Neural progenitor cell (in vitro differentiated cells): ENCODE measurements at regions not wholly inside any gene's neighbourhood (a gene's known extent, or its start where the extent isn't known, plus 50 kb on each side); places are given as distances from the start of the nearest gene placed in this dataset.

ENCODE experiments used
- DNase-seq: peaks from one replicate; pipeline ENCODE4 v3.0.0-alpha.2; 2016; ENCODE audit warnings: low spot score
- H2AFZ ChIP-seq: fragments of 200-600 bp; sonication (generic); replicated peaks from 2 replicates; pipeline ENCODE4 v1.6.1; 2016; ENCODE audit warnings: antibody characterized with exemption
- H3F3A ChIP-seq: fragments of 200-600 bp; sonication (generic); 2 replicates; pipeline ENCODE4 v1.6.1; 2016; ENCODE audit warnings: antibody characterized with exemption, low read depth
- H3K27ac ChIP-seq: fragments of 200-600 bp; sonication (generic); 2 replicates; pipeline ENCODE4 v1.5.1; 2016; ENCODE audit warnings: mild to moderate bottlenecking
- H3K27me3 ChIP-seq: fragments of 200-600 bp; sonication (generic); 2 replicates; pipeline ENCODE4 v1.6.1; 2016; ENCODE audit warnings: mild to moderate bottlenecking, moderate library complexity
- H3K36me3 ChIP-seq: fragments of 200-600 bp; sonication (generic); 2 replicates; pipeline ENCODE4 v1.5.1; 2016
- H3K4me1 ChIP-seq: fragments of 200-600 bp; sonication (generic); 2 replicates; pipeline ENCODE4 v1.6.1; 2016; ENCODE audit warnings: mixed run types
- H3K4me2 ChIP-seq: fragments of 200-600 bp; sonication (generic); 2 replicates; pipeline ENCODE4 v1.6.1; 2016
- H3K4me3 ChIP-seq: fragments of 200-600 bp; sonication (generic); 2 replicates; pipeline ENCODE4 v1.5.1; 2016
- H3K79me2 ChIP-seq: fragments of 200-600 bp; sonication (generic); 2 replicates; pipeline ENCODE4 v1.6.1; 2016; ENCODE audit warnings: low read depth
- H3K9ac ChIP-seq: fragments of 200-600 bp; sonication (generic); 2 replicates; pipeline ENCODE4 v1.6.1; 2016
- H3K9me3 ChIP-seq: fragments of 200-600 bp; sonication (generic); 2 replicates; pipeline ENCODE4 v1.5.1; 2016; ENCODE audit warnings: low read depth
- H4K20me1 ChIP-seq: fragments of 200-600 bp; sonication (generic); 2 replicates; pipeline ENCODE4 v1.6.1; 2016; ENCODE audit warnings: low read depth
- H3K27ac Mint-ChIP-seq: 3 replicates; pipeline ENCODE4 v1.8.0; 2021; ENCODE audit warnings: mixed read lengths
- H3K27me3 Mint-ChIP-seq: 2 replicates; pipeline ENCODE4 v1.8.0; 2022; ENCODE audit warnings: low read depth, mild to moderate bottlenecking, inconsistent platforms, moderate library complexity, mixed read lengths; ENCODE audit not compliant: insufficient read depth
- H3K36me3 Mint-ChIP-seq: 3 replicates; pipeline ENCODE4 v1.8.0; 2021; ENCODE audit warnings: mixed read lengths
- H3K4me1 Mint-ChIP-seq: 3 replicates; pipeline ENCODE4 v1.8.0; 2021; ENCODE audit warnings: mixed read lengths
- H3K4me3 Mint-ChIP-seq: 3 replicates; pipeline ENCODE4 v1.8.0; 2021; ENCODE audit warnings: mild to moderate bottlenecking, moderate library complexity, mixed read lengths
- H3K9me3 Mint-ChIP-seq: 3 replicates; pipeline ENCODE4 v1.8.0; 2020; ENCODE audit warnings: mixed read lengths
- EZH2 ChIP-seq: fragments of 200-600 bp; sonication (generic); IDR thresholded peaks from 2 replicates; pipeline ENCODE4 v1.6.1; 2017; ENCODE audit warnings: antibody characterized with exemption, mild to moderate bottlenecking, moderate library complexity
- EZH2phosphoT487 ChIP-seq: fragments of 200-600 bp; sonication (generic); IDR thresholded peaks from 2 replicates; pipeline ENCODE4 v1.6.1; 2017; ENCODE audit warnings: antibody characterized with exemption
- TF ChIP-seq, protein P1 (sequence below): fragments of 200-600 bp; sonication (generic); IDR thresholded peaks from 2 replicates; pipeline ENCODE4 v1.5.1; 2017; ENCODE audit warnings: antibody characterized with exemption, mild to moderate bottlenecking

GRCh38 chr4:91894006-91894405, 409.8 kb upstream of the GRID2 start:
- H3K9me3 Mint-ChIP-seq: no peaks in the 10 kb centered on the region
- no peaks in the 10 kb centered on the region for H3K27me3 Mint-ChIP-seq
- no peak overlapping the region for H2AFZ ChIP-seq
- no peaks in the 10 kb centered on the region for H3K79me2 ChIP-seq
- no peak overlapping the region for H3K9ac ChIP-seq
- H3K4me3 Mint-ChIP-seq: no peak overlapping the region
- no peak overlapping the region for H3K4me3 ChIP-seq
- H3K4me1 ChIP-seq: no peaks in the 10 kb centered on the region
- no peaks in the 10 kb centered on the region for H3K9me3 ChIP-seq
- no peaks in the 10 kb centered on the region for H3F3A ChIP-seq
- DNase-seq: no peak
- no peaks in the 10 kb centered on the region for H4K20me1 ChIP-seq
- no peaks in the 10 kb centered on the region for H3K4me1 Mint-ChIP-seq
- H3K27ac ChIP-seq: no peak overlapping the region
- no peak overlapping the region for H3K4me2 ChIP-seq
- no peaks in the 10 kb centered on the region for H3K27me3 ChIP-seq
- H3K36me3 Mint-ChIP-seq: no peaks in the 10 kb centered on the region
- H3K36me3 ChIP-seq: no peaks in the 10 kb centered on the region
- TF ChIP-seq EZH2phosphoT487 (no peak), EZH2 (no peak)
- TF ChIP-seq, protein P1, sequence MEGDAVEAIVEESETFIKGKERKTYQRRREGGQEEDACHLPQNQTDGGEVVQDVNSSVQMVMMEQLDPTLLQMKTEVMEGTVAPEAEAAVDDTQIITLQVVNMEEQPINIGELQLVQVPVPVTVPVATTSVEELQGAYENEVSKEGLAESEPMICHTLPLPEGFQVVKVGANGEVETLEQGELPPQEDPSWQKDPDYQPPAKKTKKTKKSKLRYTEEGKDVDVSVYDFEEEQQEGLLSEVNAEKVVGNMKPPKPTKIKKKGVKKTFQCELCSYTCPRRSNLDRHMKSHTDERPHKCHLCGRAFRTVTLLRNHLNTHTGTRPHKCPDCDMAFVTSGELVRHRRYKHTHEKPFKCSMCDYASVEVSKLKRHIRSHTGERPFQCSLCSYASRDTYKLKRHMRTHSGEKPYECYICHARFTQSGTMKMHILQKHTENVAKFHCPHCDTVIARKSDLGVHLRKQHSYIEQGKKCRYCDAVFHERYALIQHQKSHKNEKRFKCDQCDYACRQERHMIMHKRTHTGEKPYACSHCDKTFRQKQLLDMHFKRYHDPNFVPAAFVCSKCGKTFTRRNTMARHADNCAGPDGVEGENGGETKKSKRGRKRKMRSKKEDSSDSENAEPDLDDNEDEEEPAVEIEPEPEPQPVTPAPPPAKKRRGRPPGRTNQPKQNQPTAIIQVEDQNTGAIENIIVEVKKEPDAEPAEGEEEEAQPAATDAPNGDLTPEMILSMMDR: no peak
- H3K27ac Mint-ChIP-seq: no peak overlapping the region

GRCh38 chr4:91904556-91904955, 399.2 kb upstream of the GRID2 start:
- no peaks in the 10 kb centered on the region for H3K36me3 Mint-ChIP-seq
- Histone ChIP-seq H3K9ac (no peak overlapping the region), H3K27me3 (no peaks in the 10 kb centered on the region), H3F3A (no peaks in the 10 kb centered on the region), H3K36me3 (no peaks in the 10 kb centered on the region), H3K4me3 (no peak overlapping the region), H3K79me2 (no peaks in the 10 kb centered on the region), H3K4me2 (no peak overlapping the region), H3K4me1 (no peaks in the 10 kb centered on the region), H3K9me3 (no peaks in the 10 kb centered on the region), H3K27ac (no peak overlapping the region), H2AFZ (no peak overlapping the region), H4K20me1 (no peaks in the 10 kb centered on the region)
- H3K4me1 Mint-ChIP-seq: peaks cover 3% of the 10 kb centered on the region
- no peak overlapping the region for H3K27ac Mint-ChIP-seq
- DNase-seq: no peak
- no peaks in the 10 kb centered on the region for H3K27me3 Mint-ChIP-seq
- no peaks in the 10 kb centered on the region for H3K9me3 Mint-ChIP-seq
- TF ChIP-seq EZH2phosphoT487 (no peak), EZH2 (no peak)
- H3K4me3 Mint-ChIP-seq: no peak overlapping the region

GRCh38 chr4:91909963-91910362, 393.8 kb upstream of the GRID2 start:
- H3F3A ChIP-seq: no peaks in the 10 kb centered on the region
- no peaks in the 10 kb centered on the region for H3K27me3 ChIP-seq
- Mint-ChIP-seq H3K4me1 (no peaks in the 10 kb centered on the region), H3K27ac (no peak overlapping the region), H3K36me3 (no peaks in the 10 kb centered on the region), H3K27me3 (no peaks in the 10 kb centered on the region), H3K9me3 (no peaks in the 10 kb centered on the region), H3K4me3 (no peak overlapping the region)
- no peak for TF ChIP-seq EZH2
- TF ChIP-seq, protein P1: no peak
- TF ChIP-seq EZH2phosphoT487: no peak
- H3K36me3 ChIP-seq: no peaks in the 10 kb centered on the region
- H3K27ac ChIP-seq: no peak overlapping the region
- H2AFZ ChIP-seq: no peak overlapping the region
- H4K20me1 ChIP-seq: no peaks in the 10 kb centered on the region
- H3K4me2 ChIP-seq: no peak overlapping the region
- H3K4me3 ChIP-seq: no peak overlapping the region
- no peak overlapping the region for H3K9ac ChIP-seq
- H3K9me3 ChIP-seq: no peaks in the 10 kb centered on the region
- no peaks in the 10 kb centered on the region for H3K4me1 ChIP-seq
- no peaks in the 10 kb centered on the region for H3K79me2 ChIP-seq
- DNase-seq: no peak

DNA sequence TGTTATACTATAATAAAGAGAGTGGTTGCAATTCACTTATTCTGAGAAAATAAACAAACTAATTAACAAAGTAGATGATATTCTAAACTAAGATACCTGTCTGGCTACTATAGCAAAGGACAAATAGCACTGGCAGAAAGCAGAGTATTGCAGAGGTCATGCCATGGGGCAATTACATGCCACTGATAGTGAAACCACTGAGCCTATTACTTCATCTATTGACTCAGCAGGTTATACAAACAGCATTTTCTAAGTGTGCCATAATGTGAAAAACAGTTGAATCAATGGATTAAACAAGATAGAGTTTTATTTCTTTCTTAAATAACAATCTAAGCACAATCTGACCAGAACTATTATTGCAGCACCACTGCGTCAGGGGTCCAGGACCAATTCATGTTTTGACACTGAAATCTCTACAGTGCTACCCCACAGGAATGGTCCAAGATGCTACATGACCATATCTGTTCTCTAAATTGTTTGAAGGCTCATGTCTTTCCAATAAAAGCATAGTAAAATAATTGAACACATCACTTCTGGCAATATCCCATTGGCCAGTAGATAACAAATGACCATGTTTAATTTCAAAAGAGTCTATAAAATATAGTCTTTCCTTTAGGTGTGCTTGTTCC, 389.5 kb upstream of the GRID2 start:
- Histone ChIP-seq H3K79me2 (no peaks in the 10 kb centered on the region), H3K4me2 (no peak overlapping the region), H3K4me3 (no peak overlapping the region), H4K20me1 (no peaks in the 10 kb centered on the region), H3K36me3 (no peaks in the 10 kb centered on the region), H3K27me3 (no peaks in the 10 kb centered on the region), H3F3A (no peaks in the 10 kb centered on the region), H3K4me1 (no peaks in the 10 kb centered on the region), H2AFZ (no peak overlapping the region), H3K27ac (no peak overlapping the region), H3K9ac (no peak overlapping the region), H3K9me3 (no peaks in the 10 kb centered on the region)
- TF ChIP-seq EZH2: no peak
- TF ChIP-seq EZH2phosphoT487: no peak
- TF ChIP-seq, protein P1: no peak
- no peak for DNase-seq
- no peaks in the 10 kb centered on the region for H3K9me3 Mint-ChIP-seq
- H3K27me3 Mint-ChIP-seq: no peaks in the 10 kb centered on the region
- H3K36me3 Mint-ChIP-seq: no peaks in the 10 kb centered on the region
- no peak overlapping the region for H3K27ac Mint-ChIP-seq
- no peaks in the 10 kb centered on the region for H3K4me1 Mint-ChIP-seq
- no peak overlapping the region for H3K4me3 Mint-ChIP-seq
